ENCODE measurements at regions not wholly inside any gene's neighbourhood (a gene's known extent, or its start where the extent isn't known, plus 50 kb on each side); places are given as distances from the start of the nearest gene placed in this dataset.

GRCh38 chr3:28012830-28013229 is 228.6 kb upstream of the CMC1 start:
- H3K4me2 ChIP-seq (ENCODE audit: insufficient read depth, low read length), result no peak overlapping the region
- no peaks in the 10 kb centered on the region for H3K9me3 ChIP-seq (replicated peaks; ENCODE audit: control insufficient read depth, insufficient read depth, low read length)
- ChIA-PET CTCF (no interaction called here), POLR2A (no interaction called here)
- H3K27me3 ChIP-seq (ENCODE audit: control insufficient read depth in 2 of 2, insufficient read depth in 2 of 2, low read length in 2 of 2), result no peaks in the 10 kb centered on the region
- H4K20me1 ChIP-seq (replicated peaks; ENCODE audit: control insufficient read depth, extremely low read depth, insufficient read depth, low read length), result no peaks in the 10 kb centered on the region
- TF ChIP-seq GATA2 (IDR thresholded peaks at IDR 0.05; ENCODE audit: insufficient read depth, insufficient read length, low read depth, low read length) (no peak), FOS (IDR thresholded peaks at IDR 0.05; ENCODE audit: borderline replicate concordance, insufficient read depth, low read length) (no peak), CTCF (IDR thresholded peaks at IDR 0.05; ENCODE audit: extremely low read depth in 1 of 2, insufficient read depth in 1 of 2, low read depth in 1 of 2, low read length in 2 of 2) (no peak), JUN (IDR thresholded peaks at IDR 0.05; ENCODE audit: borderline replicate concordance, insufficient read depth, insufficient read length, low read depth) (no peak), POLR2A (IDR thresholded peaks at IDR 0.05; ENCODE audit: low read depth, low read length) (no peak), MYC (IDR thresholded peaks at IDR 0.05; ENCODE audit: low read depth, low read length) (no peak), EZH2 (IDR thresholded peaks at IDR 0.05; ENCODE audit: borderline replicate concordance, low read depth, low read length, severe bottlenecking) (no peak), MAX (IDR thresholded peaks at IDR 0.05; ENCODE audit: insufficient read depth, insufficient read length) (no peak), POLR2AphosphoS5 (IDR thresholded peaks at IDR 0.05; ENCODE audit: insufficient read depth, low read depth, low read length) (no peak)
- H2AFZ ChIP-seq (ENCODE audit: low read depth, low read length), result no peak overlapping the region
- H3K36me3 ChIP-seq (ENCODE audit: control insufficient read depth in 2 of 2, extremely low read depth in 1 of 2, insufficient read depth in 2 of 2, low read length in 2 of 2), result no peaks in the 10 kb centered on the region
- DNase-seq (ENCODE audit: low read depth, low spot score) (no peak), FAIRE-seq (no peak)
- H3K4me1 ChIP-seq (ENCODE audit: control insufficient read depth, extremely low read depth, insufficient read depth, low read length), result no peaks in the 10 kb centered on the region
- no peak overlapping the region for H3K9ac ChIP-seq (replicated peaks; ENCODE audit: extremely low read depth, insufficient read depth, low read length)
- no TSS peak for BruUV-seq (replicated peaks)
- intact Hi-C loops (cut with micrococcal nuclease) (no loop called here), dilution Hi-C loops (cut with MboI; ENCODE audit: extremely low pct_ligation_motif_present, low sequenced_read_pairs) (no loop called here)
- no peaks in the 10 kb centered on the region for H3K9me1 ChIP-seq (replicated peaks; ENCODE audit: control insufficient read depth, extremely low read depth, insufficient read depth, low read length)
- H3K27ac ChIP-seq (ENCODE audit: insufficient read depth, low read depth, low read length), result no peak overlapping the region
- no peak overlapping the region for H3K4me3 ChIP-seq (replicated peaks in 1 of 3; ENCODE audit: insufficient read depth in 1 of 3, low read depth in 1 of 3, low read length in 3 of 3)
- H3K79me2 ChIP-seq (ENCODE audit: control insufficient read depth, insufficient read depth, low read length), result no peaks in the 10 kb centered on the region
